GM21576 (cell line): ENCODE measurements at regions not wholly inside any gene's neighbourhood (a gene's known extent, or its start where the extent isn't known, plus 50 kb on each side); places are given as distances from the start of the nearest gene placed in this dataset.
"Not testable (repeated sequence)": the region's sequence is repeated elsewhere in the genome, so short reads cannot be mapped to it uniquely, and the experiment has no call there.

Source experiments
- ATAC-seq: cut with Tn5 transposase; IDR thresholded peaks from one replicate; pipeline ENCODE4 v1.9.1; 2021; ENCODE audit warnings: mild to moderate bottlenecking, moderate library complexity; ENCODE audit not compliant: unreplicated experiment

DNA sequence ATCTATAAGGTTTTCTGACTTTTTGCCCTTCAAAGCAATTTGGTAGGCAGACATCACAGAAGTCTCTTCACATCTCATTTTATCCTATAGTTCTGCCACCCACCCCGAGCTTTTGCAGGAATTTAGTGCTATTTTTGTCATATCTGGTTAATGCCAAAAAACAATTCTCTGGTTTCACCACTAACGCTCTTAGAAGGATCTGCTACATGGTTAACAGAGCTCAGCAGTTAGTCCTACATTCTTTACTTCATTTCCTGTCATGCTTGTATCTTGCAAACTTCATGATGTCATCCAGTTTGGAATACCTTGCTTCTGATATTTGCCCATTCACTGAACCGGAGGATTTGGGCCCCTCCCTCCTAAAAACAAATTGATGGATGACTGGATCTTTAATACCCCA lies 116.8 kb upstream of the SERPINE2 start:
- ATAC-seq, result no peak

- ATAC-seq, result no peak
Measured at GRCh38 chr2:224155371-224155770, 116.3 kb upstream of the SERPINE2 start.

DNA sequence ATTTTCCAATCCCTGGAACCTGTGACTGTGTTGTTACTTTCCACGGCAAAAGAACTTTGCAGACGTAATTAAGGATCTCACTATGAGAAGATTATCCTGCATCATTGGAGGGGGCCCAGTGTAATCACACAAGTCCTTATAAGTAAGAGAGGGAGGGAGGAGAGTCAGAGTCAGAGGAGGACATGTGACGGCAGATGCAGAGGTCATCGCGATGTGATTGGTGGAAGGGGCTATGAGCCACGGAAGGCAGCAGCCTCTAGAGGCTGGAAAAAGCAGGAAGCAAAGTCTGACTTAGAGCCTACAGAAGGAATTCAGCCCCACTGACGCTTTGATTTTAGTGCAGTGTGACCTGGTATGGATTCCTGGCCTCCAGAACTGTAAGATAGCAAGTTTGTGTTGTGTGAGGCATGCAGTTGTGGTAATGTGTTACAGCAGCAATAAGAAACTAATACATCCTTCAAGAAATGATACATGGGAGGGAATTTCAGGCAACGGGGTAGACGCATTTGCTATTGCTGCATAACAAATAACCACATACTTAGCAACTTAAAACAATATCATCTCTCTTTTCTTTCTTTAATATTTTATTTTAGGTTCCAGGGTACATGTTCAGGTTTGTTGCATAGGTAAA lies 112.7 kb upstream of the SERPINE2 start:
- no peak for ATAC-seq

DNA sequence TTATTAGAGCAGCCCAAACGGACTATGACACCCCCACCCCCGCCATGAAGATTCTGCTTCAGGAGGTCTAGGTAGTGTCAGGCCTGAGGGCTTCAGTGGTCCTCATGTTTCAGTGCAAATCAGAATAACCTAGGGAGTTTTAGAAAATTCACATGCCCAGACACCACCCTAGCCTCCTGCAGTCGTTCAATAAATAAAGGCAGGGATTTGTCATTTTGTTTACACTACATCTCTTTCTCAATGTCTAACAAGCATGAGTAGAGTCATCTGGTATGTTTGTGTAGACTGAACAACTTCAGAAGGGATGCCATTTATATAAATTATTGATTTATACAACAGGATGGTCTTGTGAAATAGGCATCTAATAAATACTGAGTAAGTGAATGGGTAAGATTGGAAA lies 112.1 kb upstream of the SERPINE2 start:
- no peak for ATAC-seq

GRCh38 chr2:224148058-224148457 lies 109.0 kb upstream of the SERPINE2 start:
- not testable (repeated sequence) for ATAC-seq

DNA sequence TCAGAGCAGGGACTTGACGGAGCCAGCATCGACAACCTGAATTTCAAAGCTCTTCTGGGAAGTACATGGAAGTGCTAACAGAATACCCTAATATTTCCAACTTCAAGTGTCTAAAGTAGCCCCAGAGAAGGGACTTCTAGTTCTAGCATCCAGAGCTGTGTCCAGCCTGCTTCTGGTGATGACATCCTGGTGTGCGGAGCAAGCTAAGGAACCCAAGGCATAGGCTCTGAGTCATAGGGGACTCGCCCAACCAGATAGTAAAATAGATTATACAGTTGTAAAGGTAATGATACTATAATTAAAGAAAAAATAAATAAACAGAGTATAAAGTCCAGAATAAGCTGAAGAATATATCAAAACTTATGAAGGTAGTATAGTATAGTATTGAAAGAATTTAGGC lies 108.1 kb upstream of the SERPINE2 start:
- no peak for ATAC-seq

DNA sequence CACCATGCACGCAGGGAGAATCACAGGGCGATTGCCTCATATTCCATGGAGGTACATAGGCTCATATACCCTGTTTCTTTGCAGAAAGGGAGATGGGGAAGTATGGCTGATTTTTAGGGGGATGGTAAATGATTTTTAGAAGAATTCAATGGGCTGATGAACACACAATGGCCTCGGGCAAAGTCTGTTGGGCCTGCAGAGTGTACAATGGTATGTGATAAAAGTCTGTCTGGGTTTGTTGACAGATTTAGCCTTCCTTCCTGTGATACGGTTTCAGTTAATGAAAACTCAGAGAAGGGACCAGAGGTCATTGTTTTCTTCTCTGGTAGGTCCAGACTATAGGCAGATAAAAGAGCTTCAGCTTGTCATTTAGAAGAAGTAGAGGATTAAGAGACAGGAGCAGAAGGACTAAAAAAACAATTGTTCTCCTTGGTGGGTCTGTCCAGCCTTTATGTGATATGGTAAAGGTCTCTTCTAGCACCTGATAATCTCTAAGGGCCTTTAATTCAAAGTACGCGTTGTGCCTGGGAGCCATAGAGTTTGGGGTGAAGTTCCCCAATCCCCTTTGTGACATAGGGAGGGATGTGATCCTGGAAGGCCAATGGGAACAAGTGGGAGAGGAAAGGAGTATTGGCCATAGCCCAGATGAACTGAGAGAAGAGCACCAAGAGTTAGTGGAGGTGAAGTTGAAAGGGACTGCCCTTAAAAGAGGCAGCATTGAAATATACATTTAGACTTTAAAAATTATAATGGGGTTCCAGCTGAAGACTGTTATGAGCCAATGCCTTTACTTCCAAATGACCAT lies 107.5 kb upstream of the SERPINE2 start:
- ATAC-seq, result no peak

DNA sequence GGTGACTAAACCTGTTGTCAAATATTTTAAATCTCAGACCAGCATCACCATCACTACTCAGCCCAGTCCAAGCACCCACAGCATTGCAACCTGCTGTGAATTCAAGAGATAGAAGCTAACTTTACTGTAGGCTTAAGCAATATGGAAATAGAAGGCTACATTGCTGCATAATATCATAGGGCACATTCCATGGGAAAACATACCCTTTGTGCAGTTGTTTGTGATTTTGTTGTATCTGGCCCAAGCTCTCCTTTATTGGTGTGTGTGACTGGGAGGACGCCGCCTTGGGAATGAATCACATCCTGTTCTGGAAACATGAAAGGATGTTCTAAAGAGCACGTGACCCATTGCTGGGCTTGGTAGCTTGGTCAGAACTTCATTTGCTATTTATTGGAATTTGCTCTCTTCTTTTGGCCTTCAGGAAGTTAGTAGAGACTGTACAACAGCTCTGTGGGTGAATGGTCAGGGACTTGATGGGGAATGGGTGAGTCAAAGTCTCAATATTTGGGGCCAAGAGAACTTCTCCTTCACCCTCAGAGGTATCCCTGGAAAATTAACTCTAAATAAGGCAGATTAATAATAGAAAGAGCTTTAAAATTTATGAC lies 106.8 kb upstream of the SERPINE2 start:
- ATAC-seq, result no peak

GRCh38 chr2:224143526-224143925 lies 104.4 kb upstream of the SERPINE2 start:
- ATAC-seq, result no peak

DNA sequence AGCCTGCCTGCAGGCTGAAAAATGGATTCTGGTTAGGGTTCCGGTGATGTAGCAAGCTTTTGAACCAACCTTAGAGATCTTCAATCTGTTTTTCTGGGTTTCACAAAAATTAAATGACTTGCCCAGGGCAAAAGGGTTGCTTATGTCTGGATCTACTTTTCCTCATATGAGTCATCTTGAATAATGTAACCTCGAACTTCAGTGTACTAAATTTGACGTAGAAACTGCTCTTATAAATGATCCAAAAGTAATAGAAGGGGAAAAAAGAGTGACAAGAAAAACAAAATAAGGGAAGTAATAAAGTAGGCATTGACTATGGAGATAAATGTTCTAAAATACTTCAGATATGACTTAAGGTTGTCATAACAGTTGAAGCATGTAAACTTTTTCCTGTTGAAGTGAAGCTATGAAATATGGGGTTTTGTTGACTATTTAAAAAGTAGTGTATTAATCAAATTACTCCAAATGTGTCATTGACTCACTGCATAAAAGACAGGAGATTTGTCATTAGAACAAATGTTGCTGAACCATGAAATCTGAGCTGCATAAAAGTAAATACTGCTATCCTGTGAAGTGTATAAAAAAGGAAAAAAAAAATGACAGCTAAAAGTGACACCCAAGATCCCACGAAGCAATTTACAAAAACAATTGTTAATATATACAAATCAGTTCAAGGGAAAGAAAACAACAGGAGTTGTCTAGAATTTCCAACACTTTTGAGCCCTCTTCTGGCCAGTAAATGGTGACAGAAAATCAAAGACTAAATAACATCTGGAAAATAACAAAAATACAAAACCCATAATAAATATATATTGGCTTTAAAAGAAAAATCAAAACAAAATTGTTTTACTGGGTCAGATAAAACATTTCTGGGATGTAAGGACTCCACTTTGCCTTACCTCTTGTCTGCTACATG lies 103.6 kb upstream of the SERPINE2 start:
- ATAC-seq, result no peak

DNA sequence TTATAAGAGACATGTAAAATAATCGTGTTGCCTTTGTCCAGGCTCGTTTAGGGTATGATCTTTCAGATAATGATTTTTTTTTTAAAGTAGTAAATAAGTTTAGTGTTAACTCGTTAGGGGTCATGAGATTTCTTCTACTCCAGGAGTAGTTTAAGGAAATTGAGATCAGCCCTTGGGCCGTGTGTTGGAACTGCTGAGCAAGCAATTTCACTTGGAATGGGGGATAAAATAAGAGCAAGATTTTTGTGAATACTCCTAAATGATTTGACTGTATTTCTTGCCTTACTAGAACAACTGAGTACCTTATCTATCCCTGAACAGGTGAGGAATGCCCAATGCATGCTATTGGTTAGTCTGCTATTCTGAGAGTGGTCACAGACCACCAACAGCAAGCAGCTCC lies 102.2 kb upstream of the SERPINE2 start:
- ATAC-seq, result no peak

DNA sequence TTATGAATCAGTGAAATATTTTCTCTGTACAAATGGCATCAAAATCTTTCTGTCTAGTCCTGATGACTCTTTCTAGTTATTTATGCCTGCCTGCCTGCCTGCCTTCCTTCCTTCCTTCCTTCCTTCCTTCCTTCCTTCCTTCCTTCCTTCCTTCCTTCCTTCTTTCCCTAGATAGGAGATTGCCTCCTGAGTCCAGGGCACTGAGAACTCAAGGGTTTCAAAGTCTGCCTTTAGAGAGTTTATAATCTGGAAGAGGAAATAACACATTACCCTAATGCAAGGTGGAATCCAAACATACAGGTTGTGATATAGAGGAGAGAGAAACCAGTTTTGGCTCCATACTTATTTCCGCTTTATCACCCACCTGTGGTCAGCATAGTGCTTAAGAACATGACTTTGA lies 98.1 kb upstream of the SERPINE2 start:
- no peak for ATAC-seq

- ATAC-seq, result no peak
Measured at GRCh38 chr2:224136396-224136795, 97.3 kb upstream of the SERPINE2 start.

- ATAC-seq, result no peak
Measured at GRCh38 chr2:224135881-224136280, 96.8 kb upstream of the SERPINE2 start.

GRCh38 chr2:224134003-224134734 lies 95.1 kb upstream of the SERPINE2 start:
- ATAC-seq, result no peak

GRCh38 chr2:224133387-224133786 lies 94.3 kb upstream of the SERPINE2 start:
- no peak for ATAC-seq

GRCh38 chr2:224127871-224128501 lies 88.9 kb upstream of the SERPINE2 start:
- ATAC-seq, result no peak

DNA sequence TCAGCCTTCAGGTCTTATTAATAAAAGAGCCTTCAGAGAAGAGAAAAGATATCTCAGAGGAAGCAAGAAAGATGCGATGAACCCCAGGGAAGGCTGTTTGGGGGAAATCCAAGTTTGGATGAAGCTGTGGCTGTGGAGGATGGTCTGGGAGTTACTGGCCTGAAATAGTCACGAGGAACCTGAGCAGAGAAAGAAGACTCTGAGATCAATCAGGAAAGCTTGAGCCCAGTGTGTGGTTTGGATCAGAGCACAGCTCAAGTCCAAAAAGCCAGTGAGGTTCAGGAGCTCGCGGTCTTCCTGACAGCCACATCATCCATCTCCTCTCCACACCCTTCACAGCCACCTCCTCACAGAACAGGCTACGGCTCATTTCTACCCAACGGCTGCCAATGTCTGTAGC lies 87.4 kb upstream of the SERPINE2 start:
- no peak for ATAC-seq

GRCh38 chr2:224126003-224126402 lies 86.9 kb upstream of the SERPINE2 start:
- ATAC-seq, result no peak

DNA sequence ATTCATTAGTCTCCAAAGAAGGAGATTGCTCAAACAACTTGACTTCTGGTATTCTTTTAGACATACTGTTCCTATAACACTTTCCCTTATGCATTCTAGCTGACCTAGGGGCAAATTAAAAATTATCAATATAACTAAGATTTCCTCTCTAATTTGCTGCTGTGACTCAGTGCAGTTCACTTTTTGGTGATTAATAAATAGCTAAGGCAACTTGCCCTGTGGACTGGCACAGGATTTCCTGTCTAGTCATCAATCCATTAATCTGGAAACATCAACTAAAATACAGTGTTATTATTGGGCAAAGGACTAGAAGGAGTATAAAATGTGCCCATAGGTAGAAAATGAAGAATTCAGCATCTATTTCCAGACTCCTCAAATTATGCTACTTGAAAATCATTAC lies 83.5 kb upstream of the SERPINE2 start:
- no peak for ATAC-seq
